NCI-H2227 (cell line): ENCODE measurements at regions not wholly inside any gene's neighbourhood (a gene's known extent, or its start where the extent isn't known, plus 50 kb on each side); places are given as distances from the start of the nearest gene placed in this dataset.

Experiments used
- DNase-seq: peaks from one replicate; lab custom pipeline; 2025; ENCODE audit not compliant: unreplicated experiment; lab: John Stamatoyannopoulos, UW

- DNase-seq, result no peak
Measured at GRCh38 chr4:178712486-178712885, 1270.2 kb upstream of the AGA start.

GRCh38 chr4:178738026-178738425 is 1295.8 kb upstream of the AGA start:
- DNase-seq, result no peak

- no peak for DNase-seq
Measured at GRCh38 chr4:178745203-178745602, 1303.0 kb upstream of the AGA start.

GRCh38 chr4:178752954-178753525 is 1310.8 kb upstream of the AGA start:
- no peak for DNase-seq

GRCh38 chr4:178778496-178778895 is 1336.3 kb upstream of the AGA start:
- DNase-seq, result no peak

- no peak for DNase-seq
Measured at GRCh38 chr4:178781779-178782178, 1339.5 kb upstream of the AGA start.

- DNase-seq, result no peak
Measured at GRCh38 chr4:178784491-178784890, 1342.3 kb upstream of the AGA start.

- no peak for DNase-seq
Measured at GRCh38 chr4:178789279-178789678, 1347.0 kb upstream of the AGA start.

GRCh38 chr4:178799204-178799603 is 1357.0 kb upstream of the AGA start:
- no peak for DNase-seq

GRCh38 chr4:178808106-178808505 is 1365.9 kb upstream of the AGA start:
- no peak for DNase-seq

GRCh38 chr4:178809921-178810320 is 1367.7 kb upstream of the AGA start:
- no peak for DNase-seq

GRCh38 chr4:178811356-178811755 is 1369.1 kb upstream of the AGA start:
- DNase-seq, result no peak

- no peak for DNase-seq
Measured at GRCh38 chr4:178812866-178813265, 1370.6 kb upstream of the AGA start.

- no peak for DNase-seq
Measured at GRCh38 chr4:178814908-178815307, 1372.7 kb upstream of the AGA start.

- no peak for DNase-seq
Measured at GRCh38 chr4:178823673-178824295, 1381.5 kb upstream of the AGA start.

GRCh38 chr4:178836865-178837264 is 1394.6 kb upstream of the AGA start:
- no peak for DNase-seq

GRCh38 chr4:178838776-178839175 is 1396.5 kb upstream of the AGA start:
- DNase-seq, result no peak

- DNase-seq, result no peak
Measured at GRCh38 chr4:178856139-178856800, 1414.0 kb upstream of the AGA start.

GRCh38 chr4:178871476-178871875 is 1429.2 kb upstream of the AGA start:
- DNase-seq, result no peak

- DNase-seq, result no peak
Measured at GRCh38 chr4:178881937-178882336, 1439.7 kb upstream of the AGA start.

- no peak for DNase-seq
Measured at GRCh38 chr4:178894126-178894525, 1451.9 kb upstream of the AGA start.

- DNase-seq, result no peak
Measured at GRCh38 chr4:178899084-178899483, 1456.8 kb upstream of the AGA start.

GRCh38 chr4:178917756-178918155 is 1475.5 kb upstream of the AGA start:
- DNase-seq, result no peak
